ENCODE measurements at regions not wholly inside any gene's neighbourhood (a gene's known extent, or its start where the extent isn't known, plus 50 kb on each side); places are given as distances from the start of the nearest gene placed in this dataset.
"Not testable (repeated sequence)": the region's sequence is repeated elsewhere in the genome, so short reads cannot be mapped to it uniquely, and the experiment has no call there.

DNA sequence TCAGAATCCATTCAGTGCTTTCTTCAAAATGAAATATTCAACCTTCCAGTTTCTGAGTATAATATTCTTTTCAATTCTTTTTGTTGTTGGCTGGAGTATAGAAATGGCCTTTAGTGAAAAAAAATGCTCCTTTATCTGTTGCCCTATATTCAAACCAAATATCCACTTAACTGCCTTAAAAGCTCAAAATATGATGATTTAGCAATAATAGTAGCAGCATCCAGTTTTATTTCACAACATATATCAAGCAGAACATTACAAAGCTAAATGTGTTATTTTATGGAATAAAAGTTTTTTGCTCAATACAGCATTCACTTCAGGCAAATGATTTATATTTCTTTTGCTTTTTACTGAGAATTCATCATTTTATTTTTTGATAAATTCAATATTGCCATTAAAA, 322.4 kb upstream of the EYS start:
- DNase-seq, result no peak

DNA sequence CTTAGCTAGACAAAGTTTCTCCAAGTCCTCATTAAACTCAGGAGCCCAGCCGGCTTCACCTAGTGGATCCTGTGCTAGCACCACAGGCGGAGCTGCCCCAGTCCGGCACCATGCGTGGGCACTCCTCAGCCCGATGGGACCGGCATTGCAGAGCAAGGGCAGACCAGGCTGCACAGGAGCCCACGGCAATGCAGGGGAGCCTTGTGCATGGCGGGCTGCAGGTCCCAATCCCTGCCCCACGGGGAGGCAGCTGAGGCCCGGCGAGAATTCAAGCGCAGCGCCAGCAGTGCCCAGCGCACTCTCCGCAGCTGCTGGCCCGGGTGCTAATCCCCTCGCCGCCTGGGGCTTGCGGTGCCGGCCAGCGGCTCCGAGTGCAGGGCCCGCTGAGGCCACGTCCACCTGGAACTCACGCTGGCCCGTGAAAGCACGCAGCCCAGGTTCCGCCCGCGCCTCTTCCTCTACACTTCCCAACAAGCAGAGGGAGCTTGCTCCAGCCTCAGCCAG, 292.3 kb upstream of the EYS start:
- no peak for DNase-seq

DNA sequence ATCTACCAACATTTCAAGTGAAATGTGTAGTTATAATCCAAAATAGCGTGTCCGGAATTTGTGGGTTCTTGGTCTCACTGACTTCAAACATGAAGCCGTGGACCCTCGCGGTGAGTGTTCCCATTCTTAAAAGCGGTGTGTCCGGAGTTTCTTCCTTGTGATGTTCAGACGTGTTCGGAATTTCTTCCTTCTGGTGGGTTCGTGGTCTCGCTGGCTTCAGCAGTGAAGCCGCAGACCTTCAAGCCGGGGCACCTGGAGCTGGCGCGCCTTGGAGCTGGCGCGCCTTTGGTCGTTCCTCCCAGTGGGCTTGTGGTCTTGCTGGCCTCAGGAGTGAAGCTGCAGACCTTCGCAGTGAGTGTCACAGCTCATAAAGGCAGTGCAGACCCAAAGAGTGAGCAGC, 291.5 kb upstream of the EYS start:
- DNase-seq, result no peak

DNA sequence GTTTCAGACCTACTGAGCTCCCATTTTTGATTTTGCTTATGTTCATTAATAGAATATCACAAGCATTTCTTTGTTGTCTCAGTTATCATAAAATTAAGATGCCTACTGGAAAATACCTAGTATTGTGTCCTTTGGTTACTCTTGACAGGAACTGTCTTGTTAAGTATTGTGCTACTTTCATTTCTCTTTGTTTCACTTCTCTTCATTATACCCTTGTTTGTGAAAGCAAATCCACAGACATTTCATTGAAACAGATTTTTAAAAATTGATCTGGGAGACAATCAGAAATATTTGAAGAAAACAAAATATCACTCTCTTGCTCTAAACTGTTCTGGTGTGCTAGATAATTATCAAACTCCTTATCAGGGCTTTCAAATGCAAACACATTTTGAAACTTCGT, 290.5 kb upstream of the EYS start:
- no peak for DNase-seq

DNA sequence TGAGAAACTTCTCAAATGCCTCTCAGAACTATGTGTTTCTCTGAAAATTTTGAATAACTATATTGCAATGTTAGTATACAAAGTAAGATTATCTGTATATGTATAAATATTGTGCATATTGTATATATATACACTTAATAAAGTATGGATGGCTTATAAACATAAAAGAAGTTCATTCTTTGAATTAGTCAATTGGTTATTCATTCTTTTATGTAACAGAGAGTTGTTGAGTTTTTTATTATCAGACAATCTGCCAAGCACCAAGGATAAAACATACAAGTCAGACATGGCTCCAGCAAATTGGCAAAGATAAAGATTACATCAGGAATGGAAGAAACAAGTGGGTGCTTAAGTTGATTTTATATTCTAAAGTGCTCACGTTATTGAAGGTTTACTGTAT, 289.1 kb upstream of the EYS start:
- DNase-seq, result no peak

DNA sequence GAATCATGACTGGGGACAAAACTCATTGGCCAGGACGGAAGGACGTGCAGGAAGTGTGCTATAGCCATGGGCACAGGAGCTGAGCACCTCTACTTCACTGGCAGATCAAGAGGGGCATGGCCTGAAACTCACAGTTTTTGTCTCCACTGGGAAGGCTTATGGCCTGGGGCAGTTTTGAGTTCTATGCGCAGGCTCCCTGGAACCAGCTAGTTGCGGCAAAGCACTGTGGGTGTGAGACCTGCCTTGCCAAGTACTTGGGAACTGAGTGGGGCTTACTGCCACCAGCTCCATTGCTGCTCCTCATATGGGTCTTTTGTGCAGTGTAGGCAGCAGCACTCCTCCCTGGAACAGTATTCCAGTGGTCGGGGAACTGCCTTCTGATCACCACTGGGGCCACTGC, 282.6 kb upstream of the EYS start:
- no peak for DNase-seq

DNA sequence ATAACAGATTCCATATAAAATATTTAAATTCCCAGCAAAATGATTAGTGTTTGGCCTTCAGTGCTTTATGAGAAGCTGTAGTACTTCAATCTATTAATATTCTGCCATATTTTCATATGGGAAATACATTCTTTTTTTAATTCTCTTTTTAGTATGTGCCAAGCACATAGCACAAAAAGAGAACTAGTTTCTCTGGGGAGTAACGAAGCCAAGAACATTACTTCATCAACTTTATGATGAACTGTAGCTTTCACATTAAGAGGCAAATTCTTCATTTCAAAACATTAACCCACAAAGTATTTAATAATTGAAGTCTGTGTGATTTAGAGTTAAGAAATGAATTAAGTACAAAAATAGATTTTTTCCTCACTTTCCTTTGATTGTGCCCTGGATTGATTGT, 281.0 kb upstream of the EYS start:
- no peak for DNase-seq

DNA sequence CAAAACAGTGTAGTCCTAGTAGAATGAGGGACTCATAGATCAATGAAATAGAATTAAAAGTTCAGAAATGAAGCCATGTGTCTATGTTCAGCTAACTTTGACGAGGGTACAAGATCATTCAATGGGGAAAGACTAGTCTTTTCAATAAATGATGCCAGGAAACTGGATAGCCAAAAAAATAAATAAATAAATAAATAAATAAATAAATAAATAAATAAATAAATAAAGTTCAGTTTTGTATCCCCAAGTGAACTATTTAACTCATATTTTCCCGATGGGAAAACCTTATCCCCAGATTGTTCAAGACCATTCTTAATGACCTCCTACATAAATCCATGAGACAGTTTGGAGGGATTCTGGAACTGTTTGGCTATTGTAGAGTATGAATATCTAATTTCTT, 277.1 kb upstream of the EYS start:
- no peak for DNase-seq

DNA sequence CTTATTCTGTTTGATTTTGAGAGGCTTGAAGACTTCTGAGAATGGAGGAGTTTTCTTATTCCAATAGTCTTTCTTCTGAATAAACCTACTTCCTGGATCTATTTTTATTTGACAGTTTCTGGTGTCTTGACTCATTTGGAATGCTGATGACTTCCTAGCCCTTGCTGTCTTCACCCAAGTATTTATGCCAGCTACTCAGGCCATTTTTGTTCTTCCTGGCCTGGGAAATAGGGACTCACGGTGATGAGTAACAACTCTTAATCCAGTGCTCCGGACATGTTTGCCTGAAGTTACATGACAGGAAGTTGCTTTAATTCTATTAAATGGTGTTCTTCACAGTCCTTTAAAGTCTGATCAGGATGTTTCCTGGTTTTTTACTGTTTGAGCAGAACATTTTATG, 272.1 kb upstream of the EYS start:
- DNase-seq, result no peak

DNA sequence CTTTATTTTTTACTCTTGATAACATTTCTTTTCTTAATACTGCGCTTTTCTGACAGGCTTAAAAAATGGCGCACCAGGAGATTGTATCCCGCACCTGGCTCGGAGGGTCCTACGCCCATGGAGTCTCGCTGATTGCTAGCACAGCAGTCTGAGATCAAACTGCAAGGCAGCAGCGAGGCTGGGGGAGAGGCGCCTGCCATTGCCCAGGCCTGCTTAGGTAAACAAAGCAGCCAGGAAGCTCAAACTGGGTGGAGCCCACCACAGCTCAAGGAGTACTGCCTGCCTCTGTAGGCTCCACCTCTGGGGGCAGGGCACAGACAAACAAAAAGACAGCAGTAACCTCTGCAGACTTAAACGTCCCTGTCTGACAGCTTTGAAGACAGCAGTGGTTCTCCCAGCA, 264.2 kb upstream of the EYS start:
- not testable (repeated sequence) for DNase-seq

DNA sequence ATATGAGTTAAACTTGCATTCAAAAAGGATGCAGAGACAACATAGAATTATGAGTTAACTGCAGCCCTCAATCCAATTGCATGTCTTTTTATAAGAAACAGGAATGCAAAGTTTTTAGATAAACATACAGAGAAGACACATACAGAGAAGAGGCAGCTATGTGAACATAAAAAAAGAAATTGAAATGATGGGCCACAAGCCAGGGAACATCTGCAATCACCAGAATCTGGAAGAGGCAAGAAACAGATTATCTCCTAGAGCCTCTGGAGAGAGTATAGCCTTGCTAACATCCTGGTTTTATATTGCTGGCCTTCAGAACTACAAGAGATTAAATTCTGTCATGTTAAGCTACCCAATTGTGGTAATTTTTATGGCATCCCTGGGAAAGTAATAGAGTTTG, 257.2 kb upstream of the EYS start:
- no peak for DNase-seq

DNA sequence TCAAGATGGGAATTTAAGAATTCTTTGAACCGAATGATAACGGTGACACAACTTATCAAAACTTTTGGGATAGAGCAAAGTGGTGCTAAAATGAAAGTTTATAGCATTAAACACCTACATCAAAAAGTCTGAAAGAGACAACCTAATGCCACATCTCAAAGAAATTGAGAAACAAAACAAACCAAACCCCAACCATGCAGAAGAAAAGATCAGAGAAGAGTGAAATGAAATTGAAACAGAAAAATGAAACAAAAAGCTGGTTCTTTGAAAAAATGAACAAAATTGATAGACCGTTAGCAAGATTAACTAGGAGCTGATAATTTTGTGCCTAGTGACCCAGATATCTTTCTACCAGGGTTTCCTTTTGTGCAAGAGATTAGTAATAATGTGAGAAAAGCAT, 248.0 kb upstream of the EYS start:
- no peak for DNase-seq

DNA sequence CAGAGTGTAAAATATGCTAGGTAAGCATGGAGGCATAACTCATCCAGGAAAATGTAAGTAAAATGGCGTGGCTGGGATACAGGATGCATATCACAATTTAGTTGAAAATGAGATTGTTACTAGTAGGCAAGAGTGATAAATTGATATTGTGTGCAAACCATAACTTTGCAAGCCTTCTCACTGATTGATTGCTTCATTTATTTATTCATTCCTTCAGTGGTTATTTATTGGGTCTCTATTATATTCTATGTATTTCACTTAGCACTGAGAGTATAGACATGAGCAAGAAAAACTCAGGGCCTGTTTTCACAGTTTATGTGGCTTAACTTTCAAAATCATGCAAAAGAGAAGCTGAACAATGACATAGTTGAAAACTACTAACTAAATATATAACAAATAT, 241.0 kb upstream of the EYS start:
- no peak for DNase-seq

DNA sequence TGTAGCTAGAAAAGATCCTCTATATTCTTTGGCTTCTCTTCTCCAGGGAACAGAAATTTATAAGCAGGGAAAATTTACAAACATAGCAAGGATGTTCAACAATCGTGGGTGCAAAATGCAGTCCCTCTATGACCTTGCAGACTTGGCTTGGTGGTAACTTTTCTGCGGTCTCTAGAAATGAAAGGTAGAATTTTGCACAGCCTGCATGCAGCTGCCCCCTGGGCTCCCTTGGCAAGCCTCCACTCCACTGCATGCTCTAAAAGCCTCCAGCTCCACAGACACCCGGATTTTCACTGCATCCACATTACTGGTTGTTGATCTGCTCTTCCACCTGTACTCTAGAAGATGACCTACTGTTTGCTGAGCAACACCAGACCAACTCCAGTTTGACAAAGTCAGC, 236.5 kb upstream of the EYS start:
- DNase-seq, result no peak

DNA sequence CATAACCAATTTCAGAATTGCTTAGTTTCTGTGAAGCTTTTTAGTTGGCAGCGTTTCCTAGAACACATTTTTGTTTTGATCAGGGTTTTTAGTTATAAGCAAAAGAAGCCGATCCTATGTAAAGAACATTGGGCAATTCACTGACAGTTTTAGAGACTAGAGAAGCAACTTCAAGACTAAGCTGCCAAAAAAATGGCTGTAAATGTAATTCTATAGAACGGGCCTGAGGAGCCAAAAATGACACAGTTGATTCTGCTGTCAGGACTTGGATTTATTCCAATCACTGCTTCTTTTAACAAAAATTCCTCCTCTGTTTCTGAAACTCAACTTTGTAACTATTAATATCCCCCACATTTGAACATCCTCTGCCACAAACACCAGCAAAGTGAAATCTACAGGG, 236.0 kb upstream of the EYS start:
- DNase-seq, result no peak

DNA sequence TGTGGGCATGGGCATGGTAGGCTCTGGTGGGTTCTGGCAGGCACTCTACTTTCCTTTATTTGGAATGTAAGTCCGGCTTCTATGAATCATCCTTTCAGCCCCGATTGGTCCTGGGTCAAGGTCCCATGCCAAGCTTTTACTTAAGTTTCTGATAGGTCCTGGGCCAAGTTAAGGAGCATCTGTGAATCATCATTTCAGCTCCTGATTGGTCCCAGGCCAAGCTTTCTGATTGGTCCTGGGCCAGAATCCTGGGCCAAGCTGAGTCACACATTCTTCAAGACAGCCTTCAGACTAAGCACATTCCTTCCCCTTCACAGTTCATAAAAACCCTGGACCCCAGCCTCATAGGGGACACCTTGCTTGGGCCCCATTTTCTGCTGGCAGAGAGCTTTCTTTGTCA, 231.0 kb upstream of the EYS start:
- no peak for DNase-seq

DNA sequence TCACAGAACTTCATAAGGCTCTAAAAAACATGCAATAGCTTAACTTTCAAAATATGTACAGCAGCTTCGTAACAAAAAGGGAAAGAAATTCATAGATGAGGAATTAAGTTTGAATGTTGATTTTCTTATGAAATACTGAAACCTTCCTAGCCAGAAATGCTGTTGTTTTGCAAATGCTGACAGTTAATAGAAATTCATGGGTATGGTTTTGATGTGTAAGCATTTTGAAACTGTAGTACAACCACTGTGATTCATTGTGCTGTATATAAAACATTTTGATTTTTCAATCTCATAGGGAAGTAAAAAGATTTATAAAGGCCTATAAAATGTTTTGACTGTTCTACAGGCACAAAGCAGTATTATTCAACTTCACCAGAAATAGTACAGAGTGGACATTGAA, 228.4 kb upstream of the EYS start:
- DNase-seq, result no peak

DNA sequence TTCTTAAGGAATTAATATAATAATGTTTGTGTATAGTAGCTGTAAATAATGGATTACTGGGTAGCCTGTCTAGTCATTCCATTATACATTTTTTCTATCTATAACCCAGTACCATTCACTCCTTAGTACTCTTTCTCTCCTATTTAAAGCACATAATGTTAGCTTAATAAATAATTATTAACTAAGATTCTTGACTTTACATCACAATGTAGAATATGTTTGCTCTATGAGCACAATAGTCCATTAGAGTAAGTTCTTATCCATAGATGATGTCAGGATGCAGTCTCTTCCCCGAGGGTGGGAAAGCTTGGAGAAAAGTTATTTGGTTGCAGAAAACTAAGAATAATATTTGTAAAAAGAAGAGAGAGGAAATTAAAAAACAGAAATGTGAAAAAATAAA, 226.4 kb upstream of the EYS start:
- DNase-seq, result no peak

DNA sequence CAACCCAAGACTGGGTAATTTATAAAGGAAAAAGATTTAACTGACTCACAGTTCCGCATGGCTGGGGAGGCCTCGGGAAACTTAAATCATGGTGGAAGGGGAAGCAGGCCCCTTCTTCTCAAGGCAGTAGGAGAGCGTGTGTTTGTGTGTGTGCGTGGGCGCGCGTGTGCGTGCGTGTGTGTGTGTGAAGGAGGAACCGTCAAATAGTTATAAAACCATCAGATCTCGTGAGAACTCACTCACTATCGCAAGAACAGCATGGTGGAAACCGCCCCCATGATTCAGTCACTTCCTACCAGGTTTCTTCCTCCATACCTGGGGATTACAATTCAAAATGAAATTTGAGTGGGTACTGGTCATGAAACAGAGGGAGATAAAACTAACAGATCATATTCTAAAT, 220.1 kb upstream of the EYS start:
- DNase-seq, result no peak

DNA sequence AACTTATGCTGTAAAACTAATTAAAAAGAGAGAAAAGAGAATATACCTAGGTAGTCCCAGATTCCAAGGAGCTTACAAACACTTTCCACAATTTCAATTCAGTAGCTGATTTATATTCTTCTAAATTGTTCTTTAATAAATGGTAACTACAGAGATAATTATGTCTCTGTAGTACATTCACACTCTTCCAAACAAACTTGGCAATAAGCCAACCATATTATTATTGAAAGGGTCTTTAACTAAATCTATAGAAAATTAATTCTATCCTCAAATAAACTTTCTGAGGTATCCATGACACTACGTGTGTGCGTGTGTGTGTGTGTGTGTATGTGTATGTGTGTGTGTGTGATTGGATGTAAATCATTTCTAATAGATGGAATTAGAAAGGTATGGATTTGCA, 217.4 kb upstream of the EYS start:
- no peak for DNase-seq

DNA sequence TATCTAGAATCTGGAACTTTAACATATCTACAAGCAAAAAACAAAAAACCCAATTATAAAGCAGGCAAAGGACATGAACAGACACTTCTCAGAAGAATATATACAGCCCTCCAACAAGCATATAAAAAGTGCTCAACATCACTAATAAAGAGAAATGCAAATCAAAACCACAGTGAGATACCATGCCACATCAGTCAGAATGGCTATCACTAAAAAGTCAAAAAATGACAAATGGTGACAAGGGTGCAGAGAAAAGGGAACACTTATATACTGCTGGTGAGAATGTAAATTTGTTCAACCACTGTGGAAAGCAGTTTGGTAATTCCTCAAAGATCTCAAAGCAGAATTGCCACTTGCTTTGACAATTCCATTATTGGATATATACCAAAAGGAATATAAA, 215.0 kb upstream of the EYS start:
- DNase-seq, result no peak

DNA sequence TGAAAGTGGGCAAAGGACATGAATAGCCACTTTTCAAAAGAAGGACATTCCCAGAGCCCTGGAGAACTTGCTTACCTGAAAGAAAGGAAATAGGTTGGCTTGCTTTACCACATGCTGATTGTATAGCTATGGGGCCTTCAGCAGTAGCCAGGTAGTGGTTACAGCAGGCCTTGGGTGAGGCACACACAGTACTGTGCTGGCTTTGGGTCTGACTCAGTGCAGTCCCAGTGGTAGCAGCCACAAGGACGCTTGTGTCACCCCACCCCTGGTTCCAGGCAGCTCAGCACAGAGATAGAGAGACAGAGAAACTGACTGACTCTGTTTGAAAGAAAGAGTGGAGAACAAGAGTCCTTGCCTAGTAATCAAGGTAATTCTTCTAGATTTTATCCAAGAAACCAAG, 201.0 kb upstream of the EYS start:
- DNase-seq, result no peak

DNA sequence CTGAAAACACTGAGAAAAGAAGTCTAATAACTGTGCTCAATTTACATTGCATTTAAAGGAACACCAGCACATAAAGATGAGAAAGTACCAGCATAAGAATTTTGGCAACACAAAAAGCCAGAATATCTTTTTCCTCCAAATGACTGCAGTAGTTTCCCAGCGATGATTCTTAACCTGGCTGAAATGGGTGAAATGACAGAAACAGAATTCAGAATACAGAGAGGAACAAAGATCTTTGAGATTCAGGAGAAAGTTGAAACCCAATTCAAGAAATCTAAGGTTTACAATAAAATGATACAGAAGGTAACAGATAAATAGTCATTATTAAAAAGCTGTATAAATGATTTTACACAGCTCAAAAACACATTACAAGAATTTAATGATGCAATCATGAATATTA, 197.0 kb upstream of the EYS start:
- no peak for DNase-seq

DNA sequence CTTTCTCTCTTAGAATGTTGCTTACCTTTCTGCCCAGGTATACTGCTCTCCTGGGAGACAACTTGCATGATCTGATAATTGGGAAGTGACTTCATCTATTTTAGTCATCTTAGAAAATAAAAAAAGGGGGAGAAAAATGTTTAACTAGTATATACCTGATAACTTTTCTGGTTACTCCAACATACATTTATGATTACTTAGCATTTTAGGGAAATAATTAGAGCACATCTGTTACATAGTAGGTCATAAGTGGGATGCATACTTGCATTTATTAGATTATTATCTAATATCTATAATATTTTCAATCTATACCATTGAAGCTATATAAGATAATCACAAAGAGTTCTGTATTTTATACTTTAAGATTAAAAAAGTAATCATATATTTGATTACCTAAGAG, 193.9 kb upstream of the EYS start:
- no peak for DNase-seq

DNA sequence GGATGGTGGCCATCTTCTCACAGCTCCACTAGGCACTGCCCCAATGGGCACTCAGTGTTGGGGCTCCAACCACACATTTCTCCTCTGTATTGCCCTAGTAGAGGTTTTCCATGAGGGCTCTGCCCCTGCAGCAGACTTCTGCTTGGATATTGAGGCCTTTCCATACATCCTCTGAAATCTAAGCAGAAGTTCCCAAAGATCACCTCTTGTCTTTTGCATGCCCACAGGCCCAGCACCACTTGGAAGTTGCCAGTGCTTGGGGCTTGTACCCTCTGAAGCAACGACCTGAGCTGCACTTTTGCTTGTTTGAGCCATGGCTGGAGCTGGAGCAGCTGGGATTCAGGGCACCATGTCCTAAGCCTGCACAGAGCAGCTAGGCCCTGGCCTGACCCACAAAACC, 189.1 kb upstream of the EYS start:
- no peak for DNase-seq

DNA sequence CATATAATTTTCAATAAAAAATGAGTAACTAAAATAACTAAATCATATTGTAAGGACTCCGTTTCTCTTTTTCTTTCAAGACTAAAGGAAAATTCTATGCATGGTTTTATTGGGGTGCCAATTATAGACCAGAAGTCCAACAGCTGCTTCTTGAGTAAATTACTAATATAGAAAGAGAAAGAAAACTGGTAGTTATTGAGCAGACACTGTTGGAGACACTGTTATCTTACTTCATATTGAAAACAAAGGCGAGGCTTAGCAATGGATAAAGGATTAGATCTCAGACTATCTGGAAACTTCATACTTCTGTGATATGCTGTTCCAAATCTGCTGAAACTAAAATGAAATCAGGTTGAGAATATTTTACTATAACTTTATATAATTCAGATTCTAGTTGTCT, 169.6 kb upstream of the EYS start:
- no peak for DNase-seq

All from hematopoietic multipotent progenitor cell treated with erythropoietin and hydrocortisone succinate and interleukin-3 and kit ligand, for 6 days (in vitro differentiated cells).